Astrocyte (in vitro differentiated cells and primary cell): ENCODE measurements at regions not wholly inside any gene's neighbourhood (a gene's known extent, or its start where the extent isn't known, plus 50 kb on each side); places are given as distances from the start of the nearest gene placed in this dataset.

ENCODE experiments used
- DNase-seq: peaks from one replicate; pipeline ENCODE4 v3.0.0-alpha.2; 2010; ENCODE audit warnings: low read depth
- FAIRE-seq: peaks from 2 replicates; lab custom pipeline; 2011; peaks lifted over from hg19 to GRCh38; lab: Jason Lieb, UNC
- H2AFZ ChIP-seq: 2 replicates; pipeline ENCODE4 v1.6.0; 2012; ENCODE audit warnings: low read depth, low read length, inconsistent platforms
- H3K27ac ChIP-seq: 2 replicates; pipeline ENCODE4 v1.5.1; 2011; ENCODE audit warnings: low read depth, low read length, inconsistent platforms
- H3K27me3 ChIP-seq: 2 replicates; pipeline ENCODE4 v1.6.0; 2011; ENCODE audit warnings: low read length, inconsistent platforms; ENCODE audit not compliant: insufficient read depth
- H3K36me3 ChIP-seq: 2 replicates; pipeline ENCODE4 v1.5.1; 2011; ENCODE audit warnings: low read length, inconsistent platforms; ENCODE audit not compliant: insufficient read depth
- H3K4me1 ChIP-seq: 2 replicates; pipeline ENCODE4 v1.5.1; 2011; ENCODE audit warnings: low read length, inconsistent platforms; ENCODE audit not compliant: insufficient read depth
- H3K4me2 ChIP-seq: 2 replicates; pipeline ENCODE4 v1.6.0; 2012; ENCODE audit warnings: low read length, inconsistent platforms
- H3K4me3 ChIP-seq: 2 replicates; pipeline ENCODE4 v1.5.1; 2011; ENCODE audit warnings: low read depth, mild to moderate bottlenecking, low read length, inconsistent platforms; ENCODE audit not compliant: insufficient read depth
- H3K79me2 ChIP-seq: 2 replicates; pipeline ENCODE4 v1.6.0; 2012; ENCODE audit warnings: mild to moderate bottlenecking, low read length, inconsistent platforms; ENCODE audit not compliant: insufficient read depth
- H3K9ac ChIP-seq: 2 replicates; pipeline ENCODE4 v1.6.0; 2012; ENCODE audit warnings: mild to moderate bottlenecking, low read length, inconsistent platforms
- H3K9me3 ChIP-seq: 2 replicates; pipeline ENCODE4 v1.5.1; 2012; ENCODE audit warnings: low read depth, mild to moderate bottlenecking, low read length, inconsistent platforms; ENCODE audit not compliant: insufficient read depth
- H4K20me1 ChIP-seq: 2 replicates; pipeline ENCODE4 v1.6.0; 2012; ENCODE audit warnings: low read length, inconsistent platforms; ENCODE audit not compliant: insufficient read depth
- H3K27ac Mint-ChIP-seq: one replicate; pipeline ENCODE4 v1.8.0; 2021; ENCODE audit warnings: mild to moderate bottlenecking, mixed read lengths; ENCODE audit not compliant: unreplicated experiment
- H3K27me3 Mint-ChIP-seq: one replicate; pipeline ENCODE4 v1.8.0; 2021; ENCODE audit warnings: low read depth, mixed read lengths; ENCODE audit not compliant: unreplicated experiment
- H3K36me3 Mint-ChIP-seq: one replicate; pipeline ENCODE4 v1.8.0; 2021; ENCODE audit warnings: low read depth, mixed read lengths; ENCODE audit not compliant: unreplicated experiment
- H3K4me1 Mint-ChIP-seq: one replicate; pipeline ENCODE4 v1.8.0; 2021; ENCODE audit warnings: low read depth, mixed read lengths; ENCODE audit not compliant: unreplicated experiment
- H3K4me3 Mint-ChIP-seq: one replicate; pipeline ENCODE4 v1.8.0; 2021; ENCODE audit warnings: mild to moderate bottlenecking, moderate library complexity, mixed read lengths; ENCODE audit not compliant: unreplicated experiment
- H3K9me3 Mint-ChIP-seq: one replicate; pipeline ENCODE4 v1.8.0; 2021; ENCODE audit warnings: mild to moderate bottlenecking, mixed read lengths; ENCODE audit not compliant: unreplicated experiment
- EZH2 ChIP-seq: IDR thresholded peaks from 2 replicates; pipeline ENCODE4 v1.6.1; 2012; ENCODE audit warnings: mild to moderate bottlenecking, low read length, inconsistent platforms; ENCODE audit not compliant: insufficient read depth
- TF ChIP-seq, protein P1 (sequence below): IDR thresholded peaks from 2 replicates; pipeline ENCODE4 v1.5.1; 2011; ENCODE audit warnings: low read depth, mild to moderate bottlenecking, inconsistent platforms, low read length, moderate library complexity; ENCODE audit not compliant: insufficient read depth

GRCh38 chr22:49243965-49244364, 583.7 kb downstream of the BRD1 start:
- H3K9me3 ChIP-seq: peaks cover 23% of the 10 kb centered on the region
- Mint-ChIP-seq H3K27ac (no peak overlapping the region), H3K27me3 (peaks cover 36% of the 10 kb centered on the region), H3K9me3 (no peaks in the 10 kb centered on the region), H3K36me3 (no peaks in the 10 kb centered on the region), H3K4me1 (no peaks in the 10 kb centered on the region), H3K4me3 (no peak overlapping the region)
- H4K20me1 ChIP-seq: no peaks in the 10 kb centered on the region
- FAIRE-seq (no peak), DNase-seq (no peak)
- no peak for TF ChIP-seq EZH2
- TF ChIP-seq, protein P1, sequence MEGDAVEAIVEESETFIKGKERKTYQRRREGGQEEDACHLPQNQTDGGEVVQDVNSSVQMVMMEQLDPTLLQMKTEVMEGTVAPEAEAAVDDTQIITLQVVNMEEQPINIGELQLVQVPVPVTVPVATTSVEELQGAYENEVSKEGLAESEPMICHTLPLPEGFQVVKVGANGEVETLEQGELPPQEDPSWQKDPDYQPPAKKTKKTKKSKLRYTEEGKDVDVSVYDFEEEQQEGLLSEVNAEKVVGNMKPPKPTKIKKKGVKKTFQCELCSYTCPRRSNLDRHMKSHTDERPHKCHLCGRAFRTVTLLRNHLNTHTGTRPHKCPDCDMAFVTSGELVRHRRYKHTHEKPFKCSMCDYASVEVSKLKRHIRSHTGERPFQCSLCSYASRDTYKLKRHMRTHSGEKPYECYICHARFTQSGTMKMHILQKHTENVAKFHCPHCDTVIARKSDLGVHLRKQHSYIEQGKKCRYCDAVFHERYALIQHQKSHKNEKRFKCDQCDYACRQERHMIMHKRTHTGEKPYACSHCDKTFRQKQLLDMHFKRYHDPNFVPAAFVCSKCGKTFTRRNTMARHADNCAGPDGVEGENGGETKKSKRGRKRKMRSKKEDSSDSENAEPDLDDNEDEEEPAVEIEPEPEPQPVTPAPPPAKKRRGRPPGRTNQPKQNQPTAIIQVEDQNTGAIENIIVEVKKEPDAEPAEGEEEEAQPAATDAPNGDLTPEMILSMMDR: no peak
- H3K79me2 ChIP-seq: no peaks in the 10 kb centered on the region
- no peaks in the 10 kb centered on the region for H3K4me1 ChIP-seq
- no peak overlapping the region for H3K4me3 ChIP-seq
- H2AFZ ChIP-seq: no peak overlapping the region
- no peak overlapping the region for H3K27ac ChIP-seq
- H3K4me2 ChIP-seq: no peak overlapping the region
- no peaks in the 10 kb centered on the region for H3K27me3 ChIP-seq
- H3K36me3 ChIP-seq: no peaks in the 10 kb centered on the region
- no peak overlapping the region for H3K9ac ChIP-seq

DNA sequence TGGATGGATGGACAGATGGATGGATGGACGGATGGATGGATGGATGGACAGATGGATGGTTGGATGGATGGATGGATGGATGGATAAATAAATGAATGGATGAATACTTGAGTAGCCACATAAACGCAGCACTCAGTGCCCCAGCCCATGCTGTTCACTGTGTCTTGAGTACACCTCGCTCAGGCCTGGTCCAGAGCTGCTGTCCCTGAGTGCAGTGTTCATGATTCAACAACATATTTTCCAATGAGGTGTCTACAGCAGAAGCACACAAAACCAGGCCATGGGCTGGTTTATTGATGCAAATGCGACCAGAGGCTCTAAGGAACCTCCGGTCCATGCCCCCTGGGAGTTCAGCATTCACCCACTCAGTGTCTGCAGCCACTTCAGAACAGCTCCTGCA, 584.3 kb downstream of the BRD1 start:
- H3K9me3 Mint-ChIP-seq: no peaks in the 10 kb centered on the region
- Histone ChIP-seq H3K4me3 (no peak overlapping the region), H3K9me3 (peaks cover 23% of the 10 kb centered on the region)

DNA sequence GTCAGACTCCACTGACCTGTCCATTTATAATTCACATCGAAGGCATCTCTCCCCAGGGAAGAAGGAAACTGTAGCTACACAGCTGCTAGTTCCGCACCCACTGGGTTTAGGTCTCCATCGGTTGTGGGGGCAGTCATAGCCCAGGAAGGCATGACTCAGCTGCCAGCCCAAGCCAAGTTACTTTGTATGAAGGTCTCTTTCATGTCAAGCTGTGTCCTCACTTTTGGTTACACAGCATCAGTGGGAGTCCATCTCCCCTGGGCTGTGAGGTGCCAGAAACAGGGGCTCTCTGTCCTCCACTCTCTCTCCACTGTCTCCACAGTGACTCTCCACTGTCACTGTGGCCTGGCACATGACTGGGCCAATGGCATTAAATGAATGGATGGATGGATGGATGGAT, 585.2 kb downstream of the BRD1 start:
- H3K36me3 Mint-ChIP-seq: no peaks in the 10 kb centered on the region
- no peaks in the 10 kb centered on the region for H3K27me3 ChIP-seq
- no peaks in the 10 kb centered on the region for H3K36me3 ChIP-seq
- no peak overlapping the region for H3K27ac ChIP-seq
- no peak overlapping the region for H2AFZ ChIP-seq
- H3K4me1 ChIP-seq: no peaks in the 10 kb centered on the region
- peaks cover 36% of the 10 kb centered on the region for H3K27me3 Mint-ChIP-seq
- TF ChIP-seq, protein P1: no peak
- no peak for TF ChIP-seq EZH2
- H3K79me2 ChIP-seq: no peaks in the 10 kb centered on the region
- H3K9me3 Mint-ChIP-seq: no peaks in the 10 kb centered on the region
- DNase-seq: no peak
- no peak overlapping the region for H3K4me3 ChIP-seq
- no peak for FAIRE-seq
- no peak overlapping the region for H3K27ac Mint-ChIP-seq
- no peak overlapping the region for H3K4me2 ChIP-seq
- no peaks in the 10 kb centered on the region for H4K20me1 ChIP-seq
- no peaks in the 10 kb centered on the region for H3K4me1 Mint-ChIP-seq
- H3K9me3 ChIP-seq: peaks cover 27% of the 10 kb centered on the region
- no peak overlapping the region for H3K4me3 Mint-ChIP-seq
- no peak overlapping the region for H3K9ac ChIP-seq

More for the DNA sequence above, 584.3 kb downstream of the BRD1 start:
- DNase-seq: no peak
- no peak overlapping the region for H3K4me3 Mint-ChIP-seq
- Histone ChIP-seq H3K36me3 (no peaks in the 10 kb centered on the region), H3K4me2 (no peak overlapping the region), H3K27me3 (no peaks in the 10 kb centered on the region), H3K9ac (no peak overlapping the region), H3K4me1 (no peaks in the 10 kb centered on the region), H3K27ac (no peak overlapping the region), H3K79me2 (no peaks in the 10 kb centered on the region), H2AFZ (no peak overlapping the region), H4K20me1 (no peaks in the 10 kb centered on the region)
- H3K27ac Mint-ChIP-seq: no peak overlapping the region
- no peak for FAIRE-seq
- TF ChIP-seq, protein P1: no peak
- TF ChIP-seq EZH2: no peak
- H3K27me3 Mint-ChIP-seq: peaks cover 36% of the 10 kb centered on the region
- no peaks in the 10 kb centered on the region for H3K4me1 Mint-ChIP-seq
- H3K36me3 Mint-ChIP-seq: no peaks in the 10 kb centered on the region
